Endothelial cell of umbilical vein (primary cell): ENCODE measurements at regions not wholly inside any gene's neighbourhood (a gene's known extent, or its start where the extent isn't known, plus 50 kb on each side); places are given as distances from the start of the nearest gene placed in this dataset.

Experiments
- BruUV-seq: library from RNA; stranded (reverse); fragments of 400-500 nt; replicated peaks from 2 replicates; lab custom pipeline; 2021; lab: Mats Ljungman, UMichigan
- CTCF ChIA-PET: fragments of 300-600, 350-600 bp; sonication (Branson Sonifier 250); formaldehyde crosslinking; loops from one replicate; lab custom pipeline; 2021; ENCODE audit warnings: antibody characterized with exemption, inconsistent platforms; lab: Charles Lee
- POLR2A ChIA-PET: fragments of 300-600, 350-600 bp; sonication (Branson Sonifier 250); formaldehyde crosslinking; loops from one replicate; lab custom pipeline; 2021; ENCODE audit warnings: antibody characterized with exemption, inconsistent platforms; lab: Charles Lee
- DNase-seq: peaks from one replicate; pipeline ENCODE4 v3.0.0-alpha.2; 2011; ENCODE audit warnings: low read depth, low spot score
- FAIRE-seq: peaks from 2 replicates; lab custom pipeline; 2011; peaks lifted over from hg19 to GRCh38; lab: Jason Lieb, UNC
- H2AFZ ChIP-seq: 2 replicates; pipeline ENCODE4 v1.6.0; 2012; ENCODE audit warnings: low read depth, low read length, control low read depth, inconsistent platforms
- H3K27ac ChIP-seq: 2 replicates; pipeline ENCODE4 v1.5.1; 2011; ENCODE audit warnings: low read depth, mild to moderate bottlenecking, control low read depth, low read length, moderate library complexity; ENCODE audit not compliant: insufficient read depth
- H3K27me3 ChIP-seq, 2 experiments: 2 replicates each; pipeline versions ENCODE4 v1.6.0 to v1.6.1; 2011; ENCODE audit warnings: low read length in 2 of 2, mixed read lengths in 1 of 2; ENCODE audit not compliant: control insufficient read depth in 2 of 2, insufficient read depth in 2 of 2
- H3K36me3 ChIP-seq, 2 experiments: 2 replicates in 1 of 2; 3 replicates in 1 of 2; pipeline ENCODE4 v1.5.1; 2011; ENCODE audit warnings: low read length in 2 of 2, mild to moderate bottlenecking in 1 of 2, moderate library complexity in 1 of 2; ENCODE audit not compliant: control insufficient read depth in 2 of 2, insufficient read depth in 2 of 2; ENCODE audit errors: extremely low read depth in 1 of 2
- H3K4me1 ChIP-seq: 3 replicates; pipeline ENCODE4 v1.5.1; 2011; ENCODE audit warnings: mild to moderate bottlenecking, low read length; ENCODE audit not compliant: control insufficient read depth, insufficient read depth; ENCODE audit errors: extremely low read depth
- H3K4me2 ChIP-seq: 2 replicates; pipeline ENCODE4 v1.6.1; 2011; ENCODE audit warnings: low read length, control low read depth, mixed read lengths; ENCODE audit not compliant: insufficient read depth
- H3K4me3 ChIP-seq, 3 experiments: fragments of 200-600 bp in 1 of 3; sonication (generic), shearing (Covaris generic) in 1 of 3; replicated peaks in 1 of 3; 2 replicates each; pipeline ENCODE4 v1.5.1; 2011 to 2016; ENCODE audit warnings: control low read depth in 3 of 3, low read length in 3 of 3, mild to moderate bottlenecking in 2 of 3, inconsistent platforms in 1 of 3, low read depth in 1 of 3, moderate library complexity in 1 of 3; ENCODE audit not compliant: insufficient read depth in 1 of 3
- H3K79me2 ChIP-seq: 2 replicates; pipeline ENCODE4 v1.6.0; 2012; ENCODE audit warnings: low read length, inconsistent platforms; ENCODE audit not compliant: control insufficient read depth, insufficient read depth
- H3K9ac ChIP-seq: replicated peaks from 2 replicates; pipeline ENCODE3; 2011; ENCODE audit warnings: low read length, control low read depth; ENCODE audit not compliant: insufficient read depth; ENCODE audit errors: extremely low read depth
- H3K9me1 ChIP-seq: replicated peaks from 3 replicates; pipeline ENCODE4 v1.6.0; 2011; ENCODE audit warnings: mild to moderate bottlenecking, low read length; ENCODE audit not compliant: control insufficient read depth, insufficient read depth; ENCODE audit errors: extremely low read depth
- H3K9me3 ChIP-seq: replicated peaks from 2 replicates; pipeline ENCODE4 v1.5.1; 2012; ENCODE audit warnings: low read length, inconsistent platforms; ENCODE audit not compliant: control insufficient read depth, insufficient read depth
- H4K20me1 ChIP-seq: replicated peaks from 2 replicates; pipeline ENCODE3; 2011; ENCODE audit warnings: mild to moderate bottlenecking, low read length; ENCODE audit not compliant: control insufficient read depth, insufficient read depth; ENCODE audit errors: extremely low read depth
- EZH2 ChIP-seq: IDR thresholded peaks from 2 replicates; pipeline ENCODE4 v1.6.1; 2012; ENCODE audit warnings: borderline replicate concordance, low read depth, mild to moderate bottlenecking, moderate library complexity, low read length, inconsistent platforms; ENCODE audit not compliant: severe bottlenecking
- FOS ChIP-seq: IDR thresholded peaks from 2 replicates; pipeline ENCODE4 v1.6.1; 2011; ENCODE audit warnings: mild to moderate bottlenecking, low read length, moderate library complexity, borderline replicate concordance; ENCODE audit not compliant: insufficient read depth
- GATA2 ChIP-seq: IDR thresholded peaks from 2 replicates; pipeline ENCODE4 v1.7.0; 2011; ENCODE audit warnings: low read depth, mild to moderate bottlenecking, moderate library complexity, mixed read lengths, low read length; ENCODE audit not compliant: insufficient read length, insufficient read depth
- JUN ChIP-seq: IDR thresholded peaks from 2 replicates; pipeline ENCODE4 v1.6.1; 2011; ENCODE audit warnings: borderline replicate concordance, low read depth; ENCODE audit not compliant: insufficient read length, insufficient read depth
- MYC ChIP-seq: IDR thresholded peaks from one replicate; pipeline ENCODE4 v1.6.1; 2011; ENCODE audit warnings: mild to moderate bottlenecking, low read depth, low read length
- POLR2A ChIP-seq: IDR thresholded peaks from 2 replicates; pipeline ENCODE4 v1.6.1; 2012; ENCODE audit warnings: low read depth, mild to moderate bottlenecking, control low read depth, low read length
- POLR2AphosphoS5 ChIP-seq: IDR thresholded peaks from 2 replicates; pipeline ENCODE4 v1.6.1; 2012; ENCODE audit warnings: low read depth, mild to moderate bottlenecking, control low read depth, low read length, moderate library complexity; ENCODE audit not compliant: insufficient read depth
- dilution Hi-C: fragments of 300-500 bp; cut with MboI; formaldehyde crosslinking; loops from one replicate; pipeline ENCODE4 v1.15.0; 2019; ENCODE audit warnings: low sequenced_read_pairs; ENCODE audit not compliant: extremely low pct_ligation_motif_present
- intact Hi-C: fragments of 100-400 bp; cut with micrococcal nuclease; formaldehyde crosslinking; loops from one replicate; pipeline ENCODE4 v1.10.0; 2022
- TF ChIP-seq, protein P1 (sequence below), 2 donors: IDR thresholded peaks; 1 replicate in 1 of 2; 2 replicates in 1 of 2; pipeline ENCODE4 v1.5.1; 2011; ENCODE audit warnings: low read length in 2 of 2, mild to moderate bottlenecking in 2 of 2, moderate library complexity in 2 of 2, control low read depth in 1 of 2, inconsistent platforms in 1 of 2, low read depth in 1 of 2; ENCODE audit not compliant: insufficient read depth in 1 of 2; ENCODE audit errors: extremely low read depth in 1 of 2
- TF ChIP-seq, protein P2 (sequence below): IDR thresholded peaks from 2 replicates; pipeline ENCODE4 v1.6.1; 2011; ENCODE audit not compliant: insufficient read depth, insufficient read length

DNA sequence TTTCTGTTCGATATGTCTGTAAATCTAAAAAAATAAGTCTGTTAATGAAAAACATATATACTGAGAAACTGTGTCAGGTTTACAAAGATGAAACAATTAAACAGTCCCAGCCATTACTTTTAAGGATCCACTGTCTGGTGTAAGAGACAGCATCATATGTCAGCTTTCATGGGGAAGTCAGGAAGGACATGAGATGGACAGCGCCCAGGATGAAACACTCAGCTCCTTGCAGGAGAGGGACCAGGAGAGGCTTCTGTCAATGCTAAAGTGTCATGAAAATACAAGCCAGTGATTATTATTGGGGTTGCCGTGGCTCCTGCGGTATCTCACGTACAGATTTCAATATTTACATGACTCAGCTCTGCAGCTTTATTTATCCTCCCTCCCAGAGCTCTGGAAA lies 1524.6 kb downstream of the TBC1D22A start:
- Histone ChIP-seq H2AFZ (no peak overlapping the region), H3K9me1 (no peaks in the 10 kb centered on the region), H3K4me2 (no peak overlapping the region), H3K36me3 (no peaks in the 10 kb centered on the region), H3K27me3 (no peaks in the 10 kb centered on the region), H3K4me3 (no peak overlapping the region), H3K9ac (no peak overlapping the region), H3K79me2 (no peaks in the 10 kb centered on the region), H3K27ac (no peak overlapping the region), H3K4me1 (no peaks in the 10 kb centered on the region), H3K9me3 (peaks cover 4% of the 10 kb centered on the region), H4K20me1 (no peaks in the 10 kb centered on the region)
- no TSS peak for BruUV-seq
- TF ChIP-seq POLR2A (no peak), EZH2 (no peak), POLR2AphosphoS5 (no peak), GATA2 (no peak), JUN (no peak), FOS (no peak), MYC (no peak)
- TF ChIP-seq, protein P1, sequence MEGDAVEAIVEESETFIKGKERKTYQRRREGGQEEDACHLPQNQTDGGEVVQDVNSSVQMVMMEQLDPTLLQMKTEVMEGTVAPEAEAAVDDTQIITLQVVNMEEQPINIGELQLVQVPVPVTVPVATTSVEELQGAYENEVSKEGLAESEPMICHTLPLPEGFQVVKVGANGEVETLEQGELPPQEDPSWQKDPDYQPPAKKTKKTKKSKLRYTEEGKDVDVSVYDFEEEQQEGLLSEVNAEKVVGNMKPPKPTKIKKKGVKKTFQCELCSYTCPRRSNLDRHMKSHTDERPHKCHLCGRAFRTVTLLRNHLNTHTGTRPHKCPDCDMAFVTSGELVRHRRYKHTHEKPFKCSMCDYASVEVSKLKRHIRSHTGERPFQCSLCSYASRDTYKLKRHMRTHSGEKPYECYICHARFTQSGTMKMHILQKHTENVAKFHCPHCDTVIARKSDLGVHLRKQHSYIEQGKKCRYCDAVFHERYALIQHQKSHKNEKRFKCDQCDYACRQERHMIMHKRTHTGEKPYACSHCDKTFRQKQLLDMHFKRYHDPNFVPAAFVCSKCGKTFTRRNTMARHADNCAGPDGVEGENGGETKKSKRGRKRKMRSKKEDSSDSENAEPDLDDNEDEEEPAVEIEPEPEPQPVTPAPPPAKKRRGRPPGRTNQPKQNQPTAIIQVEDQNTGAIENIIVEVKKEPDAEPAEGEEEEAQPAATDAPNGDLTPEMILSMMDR (IDR thresholded peaks at IDR 0.05; ENCODE audit: extremely low read depth in 1 of 2, insufficient read depth in 1 of 2, low read depth in 1 of 2, low read length in 2 of 2), result no peak
- TF ChIP-seq, protein P2, sequence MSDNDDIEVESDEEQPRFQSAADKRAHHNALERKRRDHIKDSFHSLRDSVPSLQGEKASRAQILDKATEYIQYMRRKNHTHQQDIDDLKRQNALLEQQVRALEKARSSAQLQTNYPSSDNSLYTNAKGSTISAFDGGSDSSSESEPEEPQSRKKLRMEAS, result no peak
- POLR2A ChIA-PET, result no interaction called here
- FAIRE-seq (no peak), DNase-seq (no peak)
- CTCF ChIA-PET, result no interaction called here
- intact Hi-C loops, result no loop called here
- dilution Hi-C loops, result no loop called here
